ELR (cell line): ENCODE measurements at regions not wholly inside any gene's neighbourhood (a gene's known extent, or its start where the extent isn't known, plus 50 kb on each side); places are given as distances from the start of the nearest gene placed in this dataset.

Experiments
- DNase-seq: peaks from one replicate; pipeline ENCODE4 v3.0.0-alpha.2; 2015; ENCODE audit warnings: low read depth

- DNase-seq, result peak; percentile 63
These were observed 54.5 kb downstream of the CLDN34 start for GRCh38 chrX:10021461-10022272.

DNA sequence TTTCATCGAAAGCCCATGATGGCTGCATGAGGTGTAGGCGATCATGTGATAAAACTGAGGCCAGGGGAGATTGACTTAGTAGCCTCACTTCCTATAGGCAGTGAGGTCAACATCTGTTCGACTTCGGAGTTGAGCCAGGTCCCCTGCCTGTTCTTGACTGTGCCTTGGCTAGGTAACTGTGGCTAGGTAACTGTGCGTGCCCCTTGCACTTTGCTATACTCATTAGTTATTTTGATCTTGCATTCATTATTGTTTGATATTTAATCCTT is 55.0 kb downstream of the CLDN34 start:
- no peak for DNase-seq

DNA sequence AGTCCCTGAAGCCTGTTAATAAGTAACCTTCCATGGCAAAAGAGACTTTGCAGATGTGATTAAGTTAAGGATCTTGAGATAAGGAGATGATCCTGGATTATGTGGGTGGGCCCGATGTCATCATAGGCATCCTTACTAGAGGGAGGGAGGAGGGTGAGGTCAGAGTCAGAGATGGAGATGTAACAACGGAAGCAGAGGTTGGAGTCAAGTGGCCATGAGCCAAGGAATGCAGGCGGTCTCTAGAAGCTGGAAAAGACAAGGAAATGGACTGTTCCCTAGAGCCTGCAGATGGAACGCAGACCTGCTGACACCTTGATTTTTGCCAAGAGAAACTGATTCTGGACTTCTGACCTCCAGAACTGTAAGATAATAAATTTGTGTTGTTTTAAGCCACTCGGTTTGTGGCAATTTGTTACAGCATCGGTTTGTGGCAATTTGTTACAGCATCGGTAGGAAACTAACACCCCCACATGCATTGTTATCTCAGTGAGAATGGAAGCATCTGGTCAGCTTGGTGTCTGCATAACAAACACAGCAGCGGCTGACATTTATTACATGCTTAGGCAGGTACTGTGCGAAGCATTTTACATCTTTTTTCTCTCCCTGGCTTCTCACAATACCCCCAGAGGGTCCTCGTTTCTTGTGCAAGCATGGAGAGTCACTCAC is 55.6 kb downstream of the CLDN34 start:
- peak; percentile 62 for DNase-seq

- DNase-seq, result no peak
These were observed 56.7 kb downstream of the CLDN34 start for GRCh38 chrX:10023821-10024220.

- DNase-seq, result no peak
These were observed 58.8 kb downstream of the CLDN34 start for GRCh38 chrX:10025742-10026493.

DNA sequence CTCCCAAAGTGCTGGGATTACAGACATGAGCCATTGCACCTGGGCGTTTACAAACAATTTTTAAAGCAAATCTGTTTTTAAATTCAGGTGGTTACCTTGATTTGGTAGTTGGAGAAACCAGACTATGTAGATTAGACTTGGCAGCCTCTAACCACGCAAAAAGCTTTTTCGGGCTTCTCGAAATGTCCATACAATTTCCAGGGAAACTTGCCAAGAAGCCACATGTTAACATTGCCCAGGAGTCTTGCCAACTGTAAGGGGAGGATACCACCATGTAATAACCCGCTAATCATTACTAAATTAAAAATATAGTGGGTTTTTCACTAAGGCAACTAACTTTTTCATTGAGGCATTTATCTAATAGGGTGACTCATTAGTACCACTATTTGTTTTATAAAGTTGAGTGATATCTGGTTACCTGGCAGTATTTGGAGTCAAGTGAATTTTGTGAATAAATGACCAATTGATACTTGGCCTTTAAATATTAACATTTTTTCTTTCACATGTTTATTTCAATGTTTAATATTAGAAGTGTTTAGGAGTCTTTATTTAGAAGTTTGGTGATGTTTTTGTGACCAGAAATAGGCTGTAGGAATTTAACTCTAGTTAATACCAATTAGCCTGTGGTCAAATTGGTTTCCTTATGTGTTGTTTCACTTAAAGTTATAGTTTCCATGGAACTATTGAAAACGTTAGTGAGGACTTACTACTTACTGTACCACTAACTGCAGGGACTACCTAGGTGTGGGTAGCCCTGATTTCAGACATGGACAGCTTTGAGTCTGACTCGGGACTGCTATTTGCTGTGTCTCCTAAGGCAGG is 61.3 kb downstream of the CLDN34 start:
- no peak for DNase-seq

DNA sequence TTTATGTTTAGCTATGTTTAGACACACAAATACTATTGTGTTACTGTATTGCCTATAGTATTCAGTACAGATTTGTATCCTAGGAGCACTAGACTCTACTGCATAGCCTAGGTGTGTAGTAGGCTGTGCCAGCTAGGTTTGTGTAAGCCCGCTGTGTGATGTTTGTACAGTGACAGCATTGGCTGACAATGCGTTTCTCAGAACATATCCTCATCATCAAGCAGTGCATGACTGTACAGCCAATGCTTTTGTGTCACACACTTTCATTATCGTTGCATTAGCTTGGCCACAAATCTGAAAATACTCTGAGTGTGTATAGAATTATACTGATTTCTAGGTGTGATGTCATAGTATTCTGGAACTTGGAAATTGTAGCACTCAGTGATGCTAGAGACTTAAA is 63.4 kb downstream of the CLDN34 start:
- no peak for DNase-seq

GRCh38 chrX:10031746-10032145 is 64.6 kb downstream of the CLDN34 start:
- DNase-seq, result no peak

GRCh38 chrX:10032147-10032546 is 65.0 kb downstream of the CLDN34 start:
- DNase-seq, result no peak

DNA sequence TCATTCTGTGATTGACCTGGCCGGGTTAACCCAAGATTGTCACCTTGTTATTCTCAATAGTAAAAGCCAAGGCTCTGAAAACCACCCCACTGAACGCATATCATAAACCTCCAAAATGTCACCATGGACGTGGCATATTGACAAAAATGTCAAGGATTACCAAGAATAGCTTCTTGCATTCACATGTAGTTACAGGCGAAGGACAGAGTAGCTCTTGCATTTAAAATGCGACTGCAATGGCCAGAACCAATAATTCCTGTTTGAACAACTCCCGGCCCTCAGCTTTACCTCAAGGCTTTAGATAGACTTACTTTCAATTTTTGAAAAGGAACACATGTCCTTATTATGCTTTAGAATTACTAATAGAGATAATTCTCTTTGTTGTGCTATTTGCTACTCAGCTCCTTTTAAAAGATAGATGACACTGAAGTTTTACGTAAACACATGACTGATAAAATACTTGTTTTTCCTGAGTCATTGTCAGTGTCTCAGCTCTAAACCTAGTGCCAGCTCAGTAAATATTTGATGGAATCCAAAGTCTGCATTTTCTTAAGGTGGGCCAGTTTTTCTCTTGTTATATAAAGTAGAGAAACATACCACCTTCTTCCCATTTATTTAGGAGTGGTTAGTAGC is 66.3 kb downstream of the CLDN34 start:
- no peak for DNase-seq

- no peak for DNase-seq
These were observed 67.6 kb downstream of the CLDN34 start for GRCh38 chrX:10034740-10035260.

DNA sequence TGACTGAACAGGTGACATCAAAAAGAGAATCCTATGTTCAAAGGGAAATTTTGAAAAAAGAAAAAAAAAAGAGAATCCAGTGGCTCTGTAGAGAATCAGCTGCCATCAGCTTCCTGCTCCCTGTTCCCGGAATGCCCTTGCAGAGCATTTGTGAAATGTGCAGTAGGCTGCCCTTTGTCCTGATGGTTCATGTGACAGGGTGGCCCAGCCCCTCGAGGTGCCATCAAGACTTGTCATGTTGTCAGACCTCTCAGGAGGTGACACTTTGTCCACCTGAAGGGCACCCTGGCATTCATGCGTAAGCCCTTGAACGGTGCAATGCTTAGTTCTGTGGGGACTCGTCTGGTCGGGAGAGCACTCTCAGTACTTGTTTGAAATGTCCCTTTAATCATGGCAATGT is 71.4 kb downstream of the CLDN34 start:
- DNase-seq, result no peak

DNA sequence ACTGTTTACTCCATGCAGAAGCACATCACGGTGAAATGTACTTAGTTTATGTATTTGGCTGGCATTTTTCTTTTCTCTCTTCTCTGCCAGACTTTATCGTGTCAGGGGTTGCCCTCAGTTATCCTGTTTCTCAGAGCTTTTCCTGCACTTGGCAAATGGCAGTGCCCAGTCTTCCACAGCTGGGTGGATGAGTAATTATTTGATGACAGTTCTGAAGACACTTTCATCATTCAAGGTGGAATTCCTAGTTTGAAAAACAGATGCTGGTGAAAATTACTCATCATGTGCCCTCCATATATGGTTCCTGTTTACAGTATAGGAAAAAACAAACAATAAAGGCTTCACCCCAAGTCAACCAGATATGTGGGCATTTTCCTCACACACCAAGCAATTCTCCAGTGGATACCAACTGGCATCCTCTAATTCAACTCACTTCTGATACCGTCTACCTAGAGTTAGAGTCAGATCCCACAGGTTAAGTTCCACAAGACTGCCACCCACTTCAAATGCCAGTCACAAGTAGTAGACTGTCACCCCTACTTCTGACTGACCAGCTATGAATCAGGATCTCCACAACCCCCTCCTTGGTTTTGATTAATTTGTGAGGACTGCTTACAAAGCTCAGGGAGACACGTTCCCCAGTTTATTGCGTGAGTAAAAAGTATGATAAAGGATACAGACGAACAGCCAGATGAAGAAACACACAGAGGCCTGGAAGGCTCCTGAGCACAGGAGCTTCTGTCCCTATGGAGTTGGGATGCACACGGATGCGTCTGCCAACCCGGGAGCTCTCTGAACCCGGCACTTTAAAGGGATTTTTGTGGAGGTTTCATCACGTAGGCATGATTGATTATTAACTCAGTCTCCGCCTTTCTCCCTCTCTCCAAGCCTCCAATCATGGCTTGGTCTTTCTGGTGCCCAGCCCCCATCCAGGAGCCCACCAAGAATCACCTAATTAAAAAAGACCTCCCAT is 72.9 kb downstream of the CLDN34 start:
- DNase-seq, result peak; percentile 44

DNA sequence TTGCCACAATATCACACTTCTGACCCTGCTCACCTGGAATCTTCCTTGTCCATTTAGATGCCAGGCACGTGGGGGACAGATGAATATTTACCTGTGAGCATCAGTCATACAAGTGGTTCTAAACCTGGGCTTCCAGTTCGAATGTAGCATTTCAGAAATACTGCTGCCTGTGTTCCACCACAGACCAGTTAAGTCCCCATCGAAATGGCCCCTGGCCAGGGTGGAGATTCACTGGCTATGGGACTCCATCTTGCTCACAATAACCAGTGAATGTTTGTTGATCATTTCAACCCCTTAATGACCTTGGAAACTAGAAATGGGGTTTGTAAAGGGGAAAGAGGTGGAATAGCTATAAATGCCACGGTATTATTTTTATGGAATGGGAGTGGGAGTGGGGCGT is 73.8 kb downstream of the CLDN34 start:
- DNase-seq, result no peak

DNA sequence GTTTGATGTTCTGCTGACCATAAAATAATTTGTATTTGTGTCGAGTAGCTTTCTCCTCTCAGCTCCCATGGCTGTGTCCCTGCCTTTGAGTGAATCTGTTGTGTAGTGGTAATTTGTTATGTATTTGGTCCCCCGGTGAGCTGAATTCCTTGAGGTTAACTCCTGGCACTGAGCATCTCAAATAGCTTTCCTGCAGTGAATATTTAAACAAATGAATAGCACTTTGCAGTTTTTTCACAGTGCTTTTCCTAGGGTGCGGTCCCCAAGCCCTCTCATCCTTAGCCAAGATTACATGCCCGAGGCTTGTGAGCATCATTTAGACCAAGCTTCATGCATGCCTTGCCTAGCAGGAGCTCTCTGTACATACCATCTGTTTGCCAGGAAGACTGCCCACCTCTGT is 74.2 kb downstream of the CLDN34 start:
- no peak for DNase-seq

GRCh38 chrX:10042055-10042454 is 74.9 kb downstream of the CLDN34 start:
- no peak for DNase-seq

DNA sequence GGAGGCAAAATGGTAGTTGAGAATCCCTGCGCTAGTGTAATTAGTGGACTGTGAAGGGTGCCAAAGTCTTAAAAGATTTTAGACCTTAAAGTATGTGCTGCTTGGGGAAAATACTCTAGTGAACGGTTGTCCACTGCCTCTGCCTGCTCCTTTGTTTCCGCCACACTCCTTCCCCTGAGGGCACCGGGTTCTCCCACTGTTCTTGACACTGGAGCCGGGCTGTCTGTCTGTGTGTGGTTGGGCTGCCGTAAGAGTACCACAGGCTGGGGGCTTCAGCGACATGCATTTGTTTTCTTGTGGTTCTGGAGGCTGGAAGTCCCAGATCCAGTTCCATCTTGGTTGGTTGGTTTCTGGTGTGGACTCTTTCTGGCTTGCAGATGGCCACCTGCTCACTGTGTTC is 76.2 kb downstream of the CLDN34 start:
- DNase-seq, result no peak

- DNase-seq, result no peak
These were observed 76.9 kb downstream of the CLDN34 start for GRCh38 chrX:10044021-10044420.

DNA sequence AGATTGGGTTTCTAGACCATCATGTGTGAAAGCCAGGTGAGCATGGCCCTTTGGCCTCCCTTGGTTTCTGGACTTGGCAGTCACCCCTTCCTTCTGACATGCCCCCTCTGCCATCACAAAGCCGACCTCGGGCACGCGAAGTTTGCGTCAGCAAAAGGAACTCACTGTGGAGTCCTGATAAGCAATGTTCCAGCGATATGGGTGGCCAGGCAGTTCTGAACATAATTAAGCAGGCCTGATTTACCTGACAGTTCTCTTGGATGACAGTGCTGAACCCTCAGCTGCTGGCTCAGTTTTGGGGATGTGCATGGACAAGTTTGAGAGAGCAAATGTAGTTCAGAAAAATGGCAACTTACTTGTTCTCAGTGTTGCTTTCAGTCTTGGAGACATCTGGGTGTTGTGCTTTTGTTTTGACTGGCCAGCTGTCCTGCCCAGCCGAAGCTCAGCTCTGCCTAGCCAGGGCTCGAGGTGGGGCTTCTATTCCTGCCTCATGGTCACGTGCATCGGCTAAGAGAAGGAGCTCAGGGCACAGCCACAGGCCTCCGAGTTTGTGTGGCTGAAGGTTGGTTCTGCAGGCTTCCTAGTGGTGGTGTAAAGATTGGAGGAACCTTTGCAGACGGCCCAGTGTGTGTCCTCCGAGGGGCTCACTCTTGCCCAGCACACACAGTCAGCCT is 78.3 kb downstream of the CLDN34 start:
- no peak for DNase-seq

DNA sequence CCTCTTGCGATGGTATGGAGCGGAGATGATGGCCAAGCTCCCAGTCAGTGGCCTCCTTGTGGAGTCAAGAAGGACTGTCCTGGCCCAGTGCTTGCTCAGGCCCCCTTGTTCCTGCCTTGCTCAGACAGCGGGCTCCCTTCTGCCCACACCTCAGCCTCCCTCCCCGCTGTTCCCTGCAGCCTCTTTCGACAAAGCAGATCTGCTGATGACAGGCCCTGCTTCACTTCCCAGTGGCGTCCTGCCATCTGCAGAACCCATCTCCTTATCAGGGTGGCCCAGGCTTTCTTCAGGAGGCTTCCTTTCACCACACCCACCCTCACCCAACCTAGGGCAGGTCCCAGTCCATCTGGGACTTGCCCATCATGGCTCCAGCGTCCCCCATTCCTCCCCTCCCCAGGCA is 80.0 kb downstream of the CLDN34 start:
- DNase-seq, result no peak
